ENCODE measurements at regions not wholly inside any gene's neighbourhood (a gene's known extent, or its start where the extent isn't known, plus 50 kb on each side); places are given as distances from the start of the nearest gene placed in this dataset.

GRCh38 chr5:130333089-130333488 is 428.8 kb downstream of the CHSY3 start:
- no peaks in the 10 kb centered on the region for H3K27me3 ChIP-seq (replicated peaks in 1 of 4; ENCODE audit: control insufficient read depth in 3 of 4, extremely low read depth in 1 of 4, insufficient read depth in 3 of 4, low read length in 3 of 4)
- H2BK15ac ChIP-seq (ENCODE audit: low read length), result no peak overlapping the region
- no peak overlapping the region for H3K18ac ChIP-seq (ENCODE audit: extremely low read depth, low read length)
- TF ChIP-seq CBX5 (IDR thresholded peaks at IDR 0.05; ENCODE audit: low read depth, low read length), result no peak
- no peak for TF ChIP-seq CEBPB (IDR thresholded peaks at IDR 0.05; ENCODE audit: low read depth, low read length)
- TF ChIP-seq GABPA (IDR thresholded peaks at IDR 0.05; ENCODE audit: borderline replicate concordance, insufficient read depth, low read length), result no peak
- no peak for TF ChIP-seq POLR2AphosphoS5 (IDR thresholded peaks at IDR 0.05; ENCODE audit: low read depth, low read length)
- TF ChIP-seq USF2 (IDR thresholded peaks at IDR 0.05; ENCODE audit: low read length), result no peak
- no peak for TF ChIP-seq TAF7 (optimal IDR thresholded peaks at IDR 0.05; ENCODE audit: borderline replicate concordance, low read depth, low read length)
- no peak for TF ChIP-seq SP1 (IDR thresholded peaks at IDR 0.05; ENCODE audit: low read depth, low read length)
- no peak for TF ChIP-seq KDM5A (IDR thresholded peaks at IDR 0.05; ENCODE audit: low read length)
- no peak for TF ChIP-seq RFX5 (IDR thresholded peaks at IDR 0.05; ENCODE audit: borderline replicate concordance, low read depth, low read length)
- H4K20me1 ChIP-seq (replicated peaks in 1 of 2; ENCODE audit: control insufficient read depth in 1 of 2, insufficient read depth in 2 of 2, low read length in 2 of 2), result no peaks in the 10 kb centered on the region
- FAIRE-seq, result no peak
- H3K14ac ChIP-seq (ENCODE audit: insufficient read length), result no peak overlapping the region
- H3K23me2 ChIP-seq (ENCODE audit: low read depth, low read length), result no peaks in the 10 kb centered on the region
- no peak overlapping the region for H3K4ac ChIP-seq (replicated peaks; ENCODE audit: insufficient read length, low read depth, low read length)
- H2BK12ac ChIP-seq (ENCODE audit: low read depth, low read length), result no peak overlapping the region
- H2BK20ac ChIP-seq (ENCODE audit: low read length), result no peak overlapping the region
- H4K91ac ChIP-seq (replicated peaks; ENCODE audit: insufficient read length, low read length), result no peak overlapping the region
- no peaks in the 10 kb centered on the region for H3K79me1 ChIP-seq (ENCODE audit: low read depth, low read length)
- no peak overlapping the region for H3K4me2 ChIP-seq (ENCODE audit: insufficient read depth in 1 of 2, low read depth in 2 of 2, low read length in 2 of 2)
- 94% methylated on average over 2 of the region's 2 CpGs; no CpG with 5 or more reads in 1 of the 2 experiments for WGBS, 2 experiments (ENCODE audit: extremely low coverage in 1 of 2, insufficient coverage in 1 of 2, insufficient read length in 1 of 2, insufficient replicate concordance in 2 of 2, low coverage in 1 of 2, low lambda C conversion rate in 2 of 2, missing lambda C conversion rate in 1 of 2)
- 0 out of 8 replicates have a peak, but pooled peaks cover 0 to 3% (median 0%) of the 10 kb centered on the region in 4 experiments for H3K36me3 ChIP-seq (ENCODE audit: control insufficient read depth in 2 of 4, insufficient read depth in 4 of 4, low read length in 3 of 4)
- H3K4me3 ChIP-seq (ENCODE audit: extremely low read depth in 1 of 4, insufficient read depth in 2 of 4, low read depth in 3 of 4, low read length in 4 of 4), result no peak overlapping the region
- H3K4me1 ChIP-seq (replicated peaks in 1 of 4; ENCODE audit: control insufficient read depth in 3 of 4, insufficient read depth in 4 of 4, low read length in 3 of 4), result no peaks in the 10 kb centered on the region
- H3K23ac ChIP-seq (ENCODE audit: insufficient read length), result no peak overlapping the region
- no peak overlapping the region for H2AK5ac ChIP-seq (ENCODE audit: low read depth, low read length)
- no peak overlapping the region for H2BK5ac ChIP-seq (ENCODE audit: low read depth, low read length)
- H3K56ac ChIP-seq (replicated peaks; ENCODE audit: insufficient read length, low read depth, low read length), result no peak overlapping the region
- H3K27ac ChIP-seq (ENCODE audit: low read depth, low read length), result no peak overlapping the region
- no peak overlapping the region for H2BK120ac ChIP-seq (replicated peaks; ENCODE audit: low read depth, low read length)
- POLR2A ChIA-PET (ENCODE audit: partially characterized antibody), result no interaction called here
- CTCF ChIA-PET (ENCODE audit: partially characterized antibody), result no interaction called here
- H3K79me2 ChIP-seq (ENCODE audit: control insufficient read depth in 1 of 2, insufficient read depth in 2 of 2, low read length in 2 of 2), result no peaks in the 10 kb centered on the region
- no peak overlapping the region for H2AFZ ChIP-seq (ENCODE audit: low read length)
- H4K8ac ChIP-seq (ENCODE audit: extremely low read depth, insufficient read depth, low read length), result no peak overlapping the region
- DNase-seq (ENCODE audit: low read depth in 1 of 2, low spot score in 2 of 2), result no peak
- H3K9ac ChIP-seq (replicated peaks in 1 of 4; ENCODE audit: extremely low read depth in 1 of 4, low read depth in 3 of 4, low read length in 3 of 4), result no peak overlapping the region
- peaks cover 14 to 20% of the 10 kb centered on the region in 2 experiments for H3K9me3 ChIP-seq (ENCODE audit: insufficient read depth in 2 of 2, low read depth in 1 of 2, low read length in 1 of 2)
- no peak overlapping the region for H4K5ac ChIP-seq (ENCODE audit: insufficient read length, low read depth, low read length)

Measured in H1 (cell line).